K562 (cell line): ENCODE measurements at regions not wholly inside any gene's neighbourhood (a gene's known extent, or its start where the extent isn't known, plus 50 kb on each side); places are given as distances from the start of the nearest gene placed in this dataset.

Source experiments
- BDP1 ChIP-seq: IDR thresholded peaks from 3 replicates; pipeline ENCODE4 v1.6.1; 2011; ENCODE audit not compliant: insufficient read length, insufficient read depth
- CBFA2T2 ChIP-seq: fragments of 450-650 bp; conservative IDR thresholded peaks from 2 replicates; pipeline ENCODE4 v1.6.1; 2017; ENCODE audit warnings: mild to moderate bottlenecking
- CBX5 ChIP-seq: IDR thresholded peaks from 2 replicates; pipeline ENCODE4 v1.6.1; 2014; ENCODE audit warnings: low read depth, borderline replicate concordance
- CSDE1 ChIP-seq, 2 experiments: fragments of 450-650 bp; IDR thresholded peaks; 2 replicates each; pipeline ENCODE4 v1.6.1; 2016; ENCODE audit warnings: mild to moderate bottlenecking in 1 of 2
- EP400 ChIP-seq: fragments of 450-650 bp; IDR thresholded peaks from 2 replicates; pipeline ENCODE4 v1.6.1; 2017; ENCODE audit warnings: antibody characterized with exemption, mild to moderate bottlenecking, moderate library complexity
- FOXP1 ChIP-seq: sonication (generic); formaldehyde crosslinking; IDR thresholded peaks from 2 replicates; pipeline ENCODE4 v1.8.0; 2022; ENCODE audit warnings: mild to moderate bottlenecking, missing genetic modification reagents
- GMEB1 ChIP-seq: fragments of 250-450 bp; sonication (Bioruptor Pico); IDR thresholded peaks from 2 replicates; pipeline ENCODE4 v1.4.0; 2020; ENCODE audit warnings: mild to moderate bottlenecking
- SRSF7 ChIP-seq: fragments of 200-400 bp; formaldehyde crosslinking; optimal IDR thresholded peaks from 2 replicates; pipeline ENCODE3; 2017; ENCODE audit warnings: mild to moderate bottlenecking, low read depth, low read length
- STAT6 ChIP-seq: sonication (generic); formaldehyde crosslinking; IDR thresholded peaks from 2 replicates; pipeline ENCODE4 v1.8.1; 2023; ENCODE audit warnings: mild to moderate bottlenecking, missing genetic modification reagents
- TEAD4 ChIP-seq, 2 experiments: sonication (generic) in 1 of 2; formaldehyde crosslinking in 1 of 2; IDR thresholded peaks; 2 replicates each; pipeline versions ENCODE4 v1.6.1 to v1.8.0; 2012 to 2022; ENCODE audit warnings: borderline replicate concordance in 1 of 2, inconsistent platforms in 1 of 2, low read length in 1 of 2, mild to moderate bottlenecking in 1 of 2, missing genetic modification reagents in 1 of 2
- TRIM25 ChIP-seq: fragments of 450-650 bp; IDR thresholded peaks from 2 replicates; pipeline ENCODE4 v1.7.0; 2016; ENCODE audit warnings: borderline replicate concordance
- TSHZ1 ChIP-seq: fragments of 250-450 bp; sonication (Bioruptor Pico); IDR thresholded peaks from 2 replicates; pipeline ENCODE4 v1.4.0; 2020; ENCODE audit warnings: mild to moderate bottlenecking, moderate library complexity
- ZBTB17 ChIP-seq: fragments of 450-650 bp; formaldehyde crosslinking; IDR thresholded peaks from 2 replicates; pipeline ENCODE4 v1.4.0; 2020; ENCODE audit warnings: mild to moderate bottlenecking
- ZNF277 ChIP-seq: fragments of 250-450 bp; sonication (Bioruptor Pico); IDR thresholded peaks from 2 replicates; pipeline ENCODE4 v1.8.0; 2022; ENCODE audit warnings: inconsistent platforms, mild to moderate bottlenecking, moderate library complexity, borderline replicate concordance
- ZNF57 ChIP-seq: fragments of 450-650 bp; formaldehyde crosslinking; IDR thresholded peaks from 2 replicates; pipeline ENCODE4 v1.4.0; 2020; ENCODE audit warnings: mild to moderate bottlenecking, moderate library complexity
- ZNF583 ChIP-seq: fragments of 250-450 bp; sonication (Bioruptor Pico); IDR thresholded peaks from 2 replicates; pipeline ENCODE4 v1.4.0; 2020

GRCh38 chr9:108093773-108094675 is 604.5 kb upstream of the KLF4 start (continued):
- TF ChIP-seq FOXP1 (CRISPR knock-in tag) (no peak; the same call in 1 of the 2 replicates), CBFA2T2 (peak; percentile 98), ZNF583 (0 out of 2 replicates have a peak, but pooled peaks have one; percentile 70), SRSF7 (no peak), TRIM25 (no peak), EP400 (peak; percentile 56), TEAD4 (IDR thresholded peaks at IDR 0.05; ENCODE audit: low read length) (peak; percentile 100), TEAD4 (CRISPR knock-in tag; IDR thresholded peaks at IDR 0.05; ENCODE audit: borderline replicate concordance) (no peak), BDP1 (no peak), CSDE1 (IDR thresholded peaks at IDR 0.05) (peak in 1 of 2 experiments; percentile 59; a peak in 1 of 4 replicates), ZBTB17 (peak; percentile 79), STAT6 (CRISPR knock-in tag) (no peak), ZNF57 (CRISPR knock-in tag) (no peak), CBX5 (no peak), TSHZ1 (CRISPR knock-in tag) (no peak), ZNF277 (CRISPR knock-in tag) (no peak), GMEB1 (CRISPR knock-in tag) (no peak)
